ENCODE measurements at regions not wholly inside any gene's neighbourhood (a gene's known extent, or its start where the extent isn't known, plus 50 kb on each side); places are given as distances from the start of the nearest gene placed in this dataset.

DNA sequence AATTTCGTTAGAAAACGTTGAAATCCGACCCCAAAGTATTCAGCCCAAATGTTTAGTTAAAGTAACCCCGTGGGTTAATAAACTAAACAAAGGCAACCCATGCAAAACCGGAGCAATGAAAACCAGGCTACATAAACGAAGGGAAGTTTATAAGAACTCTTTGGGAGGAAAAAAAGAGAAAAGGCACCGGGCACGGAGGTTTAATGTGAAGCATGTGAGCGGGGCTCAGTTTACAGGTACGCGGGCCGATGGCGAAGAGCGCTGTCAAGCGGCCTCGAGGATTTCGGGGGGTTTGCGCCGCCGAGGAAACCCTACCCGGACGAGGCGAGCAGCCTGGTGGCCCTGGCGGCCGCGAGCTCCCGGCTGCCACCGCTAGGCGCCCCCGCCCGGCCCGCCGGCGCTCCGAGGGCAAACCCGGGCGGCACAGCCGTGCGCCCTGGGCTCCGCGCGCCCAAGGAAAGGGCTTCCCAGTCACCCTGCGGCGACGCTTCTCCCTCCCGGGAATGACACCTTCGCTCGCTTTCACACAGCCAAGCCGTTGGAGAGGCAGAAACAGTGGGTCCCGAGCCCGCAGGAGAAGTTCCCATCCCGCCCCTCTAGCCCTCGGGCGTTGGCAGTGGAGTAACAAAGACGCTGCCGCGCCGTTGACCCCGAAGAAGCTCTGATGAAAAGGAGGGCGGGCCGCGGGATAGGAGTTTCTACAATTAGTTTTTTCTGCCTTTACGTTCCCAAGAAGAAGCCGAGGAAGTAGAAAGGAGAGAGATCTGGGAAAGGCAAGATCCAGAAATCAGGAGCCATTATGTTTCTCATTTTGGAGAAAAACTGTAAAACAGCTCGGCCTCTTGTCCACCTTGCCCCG is 126.0 kb downstream of the TMEM174 start:
- peaks cover 9% of the 10 kb centered on the region; the same call in 1 of the 2 replicates for H3K4me1 ChIP-seq (ENCODE audit: control insufficient read depth, insufficient read depth, low read length)
- peak overlapping the region; percentile 67 for H3K9ac ChIP-seq (ENCODE audit: low read depth, low read length)
- H3K4me2 ChIP-seq (ENCODE audit: low read depth, low read length) = peak overlapping the region; percentile 83
- intact Hi-C loops (cut with micrococcal nuclease) (loop anchor here (2.0 to 5.0 kb wide), 2 partner anchors 82 to 152 kb away; no protein-coding TSS in a partner anchor), in situ Hi-C loops (cut with MboI; ENCODE audit: low sequenced_read_pairs) (no loop called here), dilution Hi-C loops (cut with HindIII; ENCODE audit: low sequenced_read_pairs, unreplicated experiment) (no loop called here)
- H3K79me1 ChIP-seq (ENCODE audit: low read depth in 1 of 2, low read length in 2 of 2) = no peaks in the 10 kb centered on the region
- no TSS peak for BruUV-seq (replicated peaks)
- H3K4ac ChIP-seq (ENCODE audit: low read depth, low read length) = peak overlapping the region; percentile 93
- H3K27me3 ChIP-seq (ENCODE audit: control insufficient read depth, insufficient read depth, low read length) = peaks cover 6% of the 10 kb centered on the region; the same call in 1 of the 2 replicates
- peak overlapping the region; percentile 82 for H4K91ac ChIP-seq (ENCODE audit: insufficient read depth, low read depth, low read length)
- H2AK5ac ChIP-seq (ENCODE audit: low read depth, low read length) = no peak overlapping the region
- peak overlapping the region; percentile 22 for H2AK9ac ChIP-seq (replicated peaks; ENCODE audit: low read depth, low read length, poor library complexity)
- peak overlapping the region; percentile 69; the same call in 1 of the 3 replicates for H2BK15ac ChIP-seq (ENCODE audit: low read depth, low read length)
- 4% methylated on average over 22 of the region's 66 CpGs; no CpG with 5 or more reads in 1 of the 2 experiments for WGBS, 2 experiments (ENCODE audit: extremely low coverage in 2 of 2, insufficient read length in 1 of 2)
- H4K5ac ChIP-seq (ENCODE audit: low read depth, low read length) = peak overlapping the region; percentile 60; the same call in 1 of the 2 replicates
- peak overlapping the region; percentile 65; the same call in 1 of the 2 replicates for H3K18ac ChIP-seq (ENCODE audit: low read depth, low read length)
- no peaks in the 10 kb centered on the region for H3K36me3 ChIP-seq (ENCODE audit: control insufficient read depth, insufficient read depth, low read length)
- ATAC-seq (ENCODE audit: low read depth) (peak; percentile 84), DNase-seq (peak; percentile 85)
- peak overlapping the region; percentile 32 to 87; a peak in 2 of 4 replicates for H4K8ac ChIP-seq (ENCODE audit: low read depth in 2 of 2, low read length in 2 of 2)
- H2BK5ac ChIP-seq (ENCODE audit: low read depth, low read length, poor library complexity, severe bottlenecking) = peak overlapping the region; percentile 11
- peak overlapping the region; percentile 80 for H2BK20ac ChIP-seq (ENCODE audit: low read depth, low read length)
- ChIA-PET POLR2A (ENCODE audit: unreplicated experiment) (interaction anchor here (0.6 kb wide), 1 partner anchor 33 kb away, joined by 3 read pairs; no protein-coding TSS in a partner anchor), CTCF (interaction anchor here (0.9 to 1.4 kb wide), 5 partner anchors 9 to 84 kb away, joined by 3 to 7 read pairs (median 4); no protein-coding TSS in a partner anchor)
- H3K9me3 ChIP-seq (ENCODE audit: control insufficient read depth, insufficient read depth, low read length) = no peaks in the 10 kb centered on the region; the same call in 1 of the 2 replicates
- H2BK120ac ChIP-seq (ENCODE audit: low read depth, low read length) = peak overlapping the region; percentile 98
- H4K20me1 ChIP-seq (ENCODE audit: insufficient read depth, low read length) = no peaks in the 10 kb centered on the region
- H2AFZ ChIP-seq (replicated peaks; ENCODE audit: low read length, poor library complexity) = peak overlapping the region; percentile 91
- peak overlapping the region; percentile 86 for H3K27ac ChIP-seq (ENCODE audit: insufficient read depth, low read length)
- peak overlapping the region; percentile 87 for H3K23ac ChIP-seq (ENCODE audit: low read depth, low read length)
- peak overlapping the region; percentile 45 for H3K4me3 ChIP-seq (ENCODE audit: insufficient read depth, low read depth, low read length)
- peak overlapping the region; percentile 62; the same call in 1 of the 2 replicates for H3K56ac ChIP-seq (ENCODE audit: extremely low read depth, insufficient read depth, low read length)
- H3K14ac ChIP-seq (replicated peaks; ENCODE audit: low read depth, low read length) = peak overlapping the region; percentile 88
- peaks cover 3% of the 10 kb centered on the region for H3K9me1 ChIP-seq (ENCODE audit: insufficient read depth, low read length)
- peak; percentile 41 for TF ChIP-seq CTCF (conservative IDR thresholded peaks at IDR 0.05; ENCODE audit: low read depth, low read length)
- no peak for TF ChIP-seq RFX5 (IDR thresholded peaks at IDR 0.05; ENCODE audit: low read depth, low read length)
- no peak for TF ChIP-seq CEBPB (IDR thresholded peaks at IDR 0.05; ENCODE audit: low read depth, low read length)
- no peak for TF ChIP-seq NFE2L2 (IDR thresholded peaks at IDR 0.05; ENCODE audit: low read depth, low read length)
- TF ChIP-seq CHD1 (IDR thresholded peaks at IDR 0.05; ENCODE audit: low read depth, low read length) = no peak
- TF ChIP-seq FOS (IDR thresholded peaks at IDR 0.05; ENCODE audit: low read depth, low read length) = no peak
- TF ChIP-seq RCOR1 (IDR thresholded peaks at IDR 0.05; ENCODE audit: insufficient replicate concordance, low read length) = no peak
- 0 out of 2 replicates have a peak, but pooled peaks have one; percentile 24 for TF ChIP-seq MAZ (IDR thresholded peaks at IDR 0.05; ENCODE audit: borderline replicate concordance, low read depth, low read length)
- TF ChIP-seq, protein P1, sequence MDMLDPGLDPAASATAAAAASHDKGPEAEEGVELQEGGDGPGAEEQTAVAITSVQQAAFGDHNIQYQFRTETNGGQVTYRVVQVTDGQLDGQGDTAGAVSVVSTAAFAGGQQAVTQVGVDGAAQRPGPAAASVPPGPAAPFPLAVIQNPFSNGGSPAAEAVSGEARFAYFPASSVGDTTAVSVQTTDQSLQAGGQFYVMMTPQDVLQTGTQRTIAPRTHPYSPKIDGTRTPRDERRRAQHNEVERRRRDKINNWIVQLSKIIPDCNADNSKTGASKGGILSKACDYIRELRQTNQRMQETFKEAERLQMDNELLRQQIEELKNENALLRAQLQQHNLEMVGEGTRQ (IDR thresholded peaks at IDR 0.05; ENCODE audit: low read depth, low read length) = no peak
- TF ChIP-seq BHLHE40 (IDR thresholded peaks at IDR 0.05; ENCODE audit: low read depth, low read length) = no peak
- 0 out of 2 replicates have a peak, but pooled peaks have one; percentile 28 for TF ChIP-seq RAD21 (IDR thresholded peaks at IDR 0.05; ENCODE audit: low read length)
- TF ChIP-seq SMC3 (IDR thresholded peaks at IDR 0.05; ENCODE audit: low read depth, low read length) = 0 out of 2 replicates have a peak, but pooled peaks have one; percentile 14

All from IMR-90 (cell line).